WI38 (cell line): ENCODE measurements at regions not wholly inside any gene's neighbourhood (a gene's known extent, or its start where the extent isn't known, plus 50 kb on each side); places are given as distances from the start of the nearest gene placed in this dataset.

Experiments used
- H3K4me3 ChIP-seq: 2 replicates; pipeline ENCODE4 v1.5.1; 2011; ENCODE audit warnings: low read depth, mild to moderate bottlenecking, control low read depth, low read length
- TF ChIP-seq, protein P1 (sequence below): IDR thresholded peaks from 2 replicates; pipeline ENCODE4 v1.5.1; 2012; ENCODE audit warnings: low read depth, mild to moderate bottlenecking, control low read depth, low read length

DNA sequence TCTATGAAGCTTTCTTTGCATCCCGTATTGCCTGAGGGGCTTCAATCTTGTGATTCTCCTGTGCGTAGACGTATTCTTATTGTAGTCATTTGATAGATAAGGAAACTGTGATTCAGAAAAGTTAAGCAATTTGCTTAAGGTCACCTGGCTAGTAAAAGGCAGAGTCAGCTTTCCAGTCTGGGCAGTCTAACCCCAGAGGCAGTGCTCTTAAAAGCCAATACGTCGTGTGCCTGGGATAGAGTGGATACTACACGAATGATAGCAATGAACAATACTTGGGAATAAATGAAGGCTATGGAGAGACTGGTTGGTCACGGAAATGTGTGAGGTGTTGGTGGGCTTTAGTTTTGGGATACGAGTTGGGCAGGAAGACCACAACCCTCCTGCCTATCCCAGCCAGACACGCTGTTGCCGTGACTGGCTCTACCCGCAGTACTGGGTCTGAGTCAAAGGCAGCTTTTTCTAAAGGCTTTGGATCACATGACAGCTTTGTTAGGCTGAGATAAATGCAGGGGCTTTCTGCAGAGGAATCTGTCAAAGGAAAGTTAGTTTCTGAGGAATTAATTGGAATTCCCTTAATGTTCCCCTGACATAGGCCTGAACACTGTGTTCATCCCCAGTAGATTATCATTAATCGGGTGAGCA, 302.6 kb downstream of the KIF4B start:
- H3K4me3 ChIP-seq, result no peak overlapping the region
- TF ChIP-seq, protein P1, sequence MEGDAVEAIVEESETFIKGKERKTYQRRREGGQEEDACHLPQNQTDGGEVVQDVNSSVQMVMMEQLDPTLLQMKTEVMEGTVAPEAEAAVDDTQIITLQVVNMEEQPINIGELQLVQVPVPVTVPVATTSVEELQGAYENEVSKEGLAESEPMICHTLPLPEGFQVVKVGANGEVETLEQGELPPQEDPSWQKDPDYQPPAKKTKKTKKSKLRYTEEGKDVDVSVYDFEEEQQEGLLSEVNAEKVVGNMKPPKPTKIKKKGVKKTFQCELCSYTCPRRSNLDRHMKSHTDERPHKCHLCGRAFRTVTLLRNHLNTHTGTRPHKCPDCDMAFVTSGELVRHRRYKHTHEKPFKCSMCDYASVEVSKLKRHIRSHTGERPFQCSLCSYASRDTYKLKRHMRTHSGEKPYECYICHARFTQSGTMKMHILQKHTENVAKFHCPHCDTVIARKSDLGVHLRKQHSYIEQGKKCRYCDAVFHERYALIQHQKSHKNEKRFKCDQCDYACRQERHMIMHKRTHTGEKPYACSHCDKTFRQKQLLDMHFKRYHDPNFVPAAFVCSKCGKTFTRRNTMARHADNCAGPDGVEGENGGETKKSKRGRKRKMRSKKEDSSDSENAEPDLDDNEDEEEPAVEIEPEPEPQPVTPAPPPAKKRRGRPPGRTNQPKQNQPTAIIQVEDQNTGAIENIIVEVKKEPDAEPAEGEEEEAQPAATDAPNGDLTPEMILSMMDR, result no peak

DNA sequence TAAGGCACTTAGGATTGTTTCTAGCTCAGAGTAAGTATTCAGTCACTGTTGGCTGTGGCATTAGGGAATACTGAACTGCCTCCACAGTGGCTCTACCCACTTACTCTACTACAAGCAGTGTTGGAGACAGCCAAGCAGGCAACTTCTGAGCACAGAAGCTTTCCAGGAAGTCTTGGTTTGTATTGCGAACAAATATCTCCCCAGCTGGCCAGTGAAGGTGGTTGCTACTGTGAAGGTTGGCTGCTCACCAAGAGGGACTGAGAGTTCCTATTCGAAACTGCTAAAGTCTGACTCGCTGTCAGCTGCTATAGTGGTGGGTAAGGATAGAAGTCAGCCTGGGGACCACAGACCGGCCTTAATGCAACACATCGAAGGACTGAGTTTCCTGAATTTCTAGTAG, 319.1 kb downstream of the KIF4B start:
- TF ChIP-seq, protein P1, result no peak
- no peak overlapping the region for H3K4me3 ChIP-seq

DNA sequence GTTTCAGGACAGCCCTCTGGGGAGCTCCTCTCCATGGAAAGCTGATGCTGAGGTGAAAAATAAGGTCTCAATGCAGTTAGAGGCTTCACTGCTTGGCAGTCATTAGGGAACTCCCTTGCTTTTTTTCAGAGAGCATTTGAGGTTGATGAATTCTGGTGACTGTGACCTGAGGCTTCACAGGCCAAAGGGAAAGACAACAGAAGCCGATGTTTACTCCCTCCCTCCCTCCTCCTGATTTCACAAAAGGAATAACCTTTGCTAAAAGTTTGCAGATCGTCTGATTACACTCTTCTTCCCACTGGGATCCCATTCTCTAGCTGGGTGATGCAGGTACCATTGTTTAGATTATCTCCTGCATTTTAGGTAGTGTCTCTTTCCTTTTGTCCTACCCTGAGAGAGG, 329.4 kb downstream of the KIF4B start:
- no peak overlapping the region for H3K4me3 ChIP-seq
- TF ChIP-seq, protein P1, result no peak

DNA sequence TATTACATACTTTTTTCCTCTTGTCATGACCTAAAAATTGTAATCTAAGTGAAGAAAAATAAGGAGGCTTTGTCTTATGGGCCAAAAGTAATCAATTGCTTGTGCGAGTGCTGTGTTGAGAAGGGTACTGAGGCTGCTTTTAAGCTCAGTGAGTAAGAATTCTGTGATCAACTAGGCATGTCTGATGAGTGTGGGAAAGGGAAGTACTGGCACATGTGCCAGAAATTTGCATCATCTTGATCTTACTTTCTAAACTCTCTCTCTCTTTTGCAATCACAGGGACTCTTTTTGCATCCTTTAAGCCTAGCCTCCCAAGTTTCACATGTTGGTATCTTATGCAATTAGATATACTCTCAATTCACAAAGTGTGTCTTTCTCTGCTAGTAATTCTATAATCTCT, 329.9 kb downstream of the KIF4B start:
- H3K4me3 ChIP-seq, result no peak overlapping the region
- TF ChIP-seq, protein P1, result no peak

DNA sequence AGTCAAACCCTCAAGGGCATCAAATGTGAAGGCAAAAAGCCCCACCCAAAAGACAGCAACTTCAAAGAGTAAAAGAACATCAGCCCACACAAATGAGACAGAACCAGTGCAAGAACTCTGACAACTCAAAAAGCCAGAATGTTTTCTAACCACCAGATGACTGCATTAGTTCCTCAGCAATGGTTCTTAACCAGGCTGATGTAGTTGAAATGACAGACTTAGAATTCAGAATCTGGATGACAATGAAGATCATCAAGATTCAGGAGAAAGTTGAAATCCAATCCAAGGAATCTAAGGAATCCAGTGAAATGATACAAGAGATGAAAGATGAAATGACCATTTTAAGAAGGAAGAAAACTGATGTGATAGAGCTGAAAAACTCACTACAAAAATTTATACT, 339.7 kb downstream of the KIF4B start:
- TF ChIP-seq, protein P1, result no peak
- H3K4me3 ChIP-seq, result no peak overlapping the region

DNA sequence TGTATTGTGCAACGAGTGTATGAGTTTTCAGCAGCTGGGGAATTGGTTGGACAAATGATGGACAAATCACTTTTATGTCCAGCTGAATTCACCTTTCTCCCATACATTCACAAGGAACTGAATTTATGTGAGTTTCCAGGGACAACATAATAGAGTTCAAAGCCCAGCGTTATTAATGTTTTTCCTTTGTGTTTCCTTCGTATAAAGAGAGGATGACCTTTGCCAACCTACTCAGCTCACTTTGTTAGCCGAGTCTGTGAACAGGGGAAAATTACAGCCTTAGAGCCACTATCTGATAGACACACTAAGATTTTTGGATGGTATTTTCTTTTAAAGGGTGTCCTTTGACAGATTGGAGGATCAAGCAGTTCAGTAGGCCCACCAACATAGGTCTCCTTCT, 352.5 kb downstream of the KIF4B start:
- TF ChIP-seq, protein P1, result no peak

DNA sequence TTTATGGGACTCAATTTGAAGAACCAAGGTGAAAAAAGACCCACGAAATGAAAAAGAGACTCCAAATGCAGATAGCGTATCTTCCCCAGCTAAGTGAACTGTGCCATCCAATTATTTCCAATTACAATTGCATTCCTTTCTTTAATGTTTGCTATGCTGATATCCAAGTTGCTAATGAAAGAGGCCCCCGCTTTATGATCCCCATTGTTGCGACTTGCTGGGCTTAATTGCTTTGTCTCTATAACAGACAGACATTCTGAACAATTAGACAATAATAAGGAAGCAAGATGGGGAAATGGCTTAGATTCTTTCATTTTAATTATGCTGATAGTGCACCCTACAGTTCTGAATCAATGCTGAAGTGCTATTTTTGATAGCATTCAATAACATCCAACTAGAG, 354.3 kb downstream of the KIF4B start:
- H3K4me3 ChIP-seq, result no peak overlapping the region
- TF ChIP-seq, protein P1, result no peak

More for the DNA sequence above, 352.5 kb downstream of the KIF4B start:
- no peak overlapping the region for H3K4me3 ChIP-seq
